ENCODE measurements at regions not wholly inside any gene's neighbourhood (a gene's known extent, or its start where the extent isn't known, plus 50 kb on each side); places are given as distances from the start of the nearest gene placed in this dataset.

DNA sequence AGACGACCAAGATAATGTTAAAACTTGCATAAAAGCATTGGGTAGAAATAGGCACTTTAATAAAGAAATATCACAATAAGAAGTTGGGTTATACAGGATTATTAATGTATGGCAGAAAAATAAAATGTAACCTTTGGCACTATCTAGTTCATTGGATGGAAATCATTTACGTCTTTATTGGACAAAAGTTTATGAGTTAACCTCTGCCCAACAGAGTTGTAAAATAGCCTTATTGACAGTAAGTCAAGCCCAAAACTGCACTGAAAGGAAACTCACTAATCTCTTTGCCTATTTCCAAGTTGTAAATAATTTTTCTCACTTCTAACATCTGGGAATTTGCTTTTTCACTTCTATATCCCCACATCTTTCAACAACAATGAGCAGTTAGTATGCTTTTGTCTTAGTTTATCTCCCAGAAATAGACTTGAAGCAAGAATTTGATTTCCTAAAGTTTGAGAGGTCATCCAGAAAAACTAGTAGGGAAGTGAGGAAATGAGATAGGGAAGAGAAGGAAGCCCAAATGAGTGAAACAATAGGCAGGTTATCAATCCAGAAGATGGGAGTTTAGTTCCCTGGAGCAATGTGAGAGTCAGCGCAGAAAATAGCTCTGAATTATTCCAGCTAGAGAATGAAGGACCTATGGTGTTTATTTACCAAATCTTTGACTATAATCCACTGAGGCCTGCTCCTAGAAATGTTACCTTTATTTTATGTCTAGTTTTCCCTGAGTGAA lies 434.8 kb downstream of the CCER1 start:
- TF ChIP-seq, protein P1, sequence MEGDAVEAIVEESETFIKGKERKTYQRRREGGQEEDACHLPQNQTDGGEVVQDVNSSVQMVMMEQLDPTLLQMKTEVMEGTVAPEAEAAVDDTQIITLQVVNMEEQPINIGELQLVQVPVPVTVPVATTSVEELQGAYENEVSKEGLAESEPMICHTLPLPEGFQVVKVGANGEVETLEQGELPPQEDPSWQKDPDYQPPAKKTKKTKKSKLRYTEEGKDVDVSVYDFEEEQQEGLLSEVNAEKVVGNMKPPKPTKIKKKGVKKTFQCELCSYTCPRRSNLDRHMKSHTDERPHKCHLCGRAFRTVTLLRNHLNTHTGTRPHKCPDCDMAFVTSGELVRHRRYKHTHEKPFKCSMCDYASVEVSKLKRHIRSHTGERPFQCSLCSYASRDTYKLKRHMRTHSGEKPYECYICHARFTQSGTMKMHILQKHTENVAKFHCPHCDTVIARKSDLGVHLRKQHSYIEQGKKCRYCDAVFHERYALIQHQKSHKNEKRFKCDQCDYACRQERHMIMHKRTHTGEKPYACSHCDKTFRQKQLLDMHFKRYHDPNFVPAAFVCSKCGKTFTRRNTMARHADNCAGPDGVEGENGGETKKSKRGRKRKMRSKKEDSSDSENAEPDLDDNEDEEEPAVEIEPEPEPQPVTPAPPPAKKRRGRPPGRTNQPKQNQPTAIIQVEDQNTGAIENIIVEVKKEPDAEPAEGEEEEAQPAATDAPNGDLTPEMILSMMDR (IDR thresholded peaks at IDR 0.05; ENCODE audit: extremely low read depth in 1 of 2, insufficient read depth in 1 of 2, low read depth in 1 of 2, low read length in 2 of 2), result no peak
- no peak for TF ChIP-seq EZH2 (IDR thresholded peaks at IDR 0.05; ENCODE audit: borderline replicate concordance, low read depth, low read length, severe bottlenecking)
